PFSK-1 (cell line): ENCODE measurements at regions not wholly inside any gene's neighbourhood (a gene's known extent, or its start where the extent isn't known, plus 50 kb on each side); places are given as distances from the start of the nearest gene placed in this dataset.

ENCODE experiments used
- FOXP2 ChIP-seq: optimal IDR thresholded peaks from 2 replicates; pipeline ENCODE3; 2011; ENCODE audit warnings: borderline replicate concordance, control low read depth, inconsistent platforms; ENCODE audit not compliant: insufficient read depth; ENCODE audit errors: extremely low read length, extremely low read depth
- POLR2AphosphoS5 ChIP-seq: IDR thresholded peaks from 2 replicates; pipeline ENCODE4 v1.6.1; 2012; ENCODE audit warnings: low read depth, mild to moderate bottlenecking, control low read depth, low read length, moderate library complexity
- REST ChIP-seq, 2 experiments: IDR thresholded peaks; 2 replicates each; pipeline versions ENCODE4 v1.6.1 to v1.8.0; 2011 to 2012; ENCODE audit warnings: low read depth in 2 of 2, low read length in 2 of 2, control low read depth in 1 of 2, inconsistent platforms in 1 of 2, mild to moderate bottlenecking in 1 of 2, moderate library complexity in 1 of 2; ENCODE audit not compliant: insufficient read depth in 1 of 2
- SIN3A ChIP-seq: IDR thresholded peaks from 2 replicates; pipeline ENCODE4 v1.6.1; 2012; ENCODE audit warnings: mild to moderate bottlenecking, low read length, moderate library complexity, borderline replicate concordance; ENCODE audit not compliant: insufficient read depth
- TAF1 ChIP-seq: IDR thresholded peaks from 2 replicates; pipeline ENCODE4 v1.6.1; 2012; ENCODE audit warnings: low read length, control low read depth, borderline replicate concordance; ENCODE audit not compliant: insufficient read depth

GRCh38 chr7:48734695-48735406 is 189.5 kb upstream of the CDC14C start:
- TF ChIP-seq SIN3A = no peak
- TF ChIP-seq FOXP2 = no peak

GRCh38 chr7:48741545-48741944 is 182.8 kb upstream of the CDC14C start:
- TF ChIP-seq FOXP2 (no peak), TAF1 (no peak), POLR2AphosphoS5 (no peak), SIN3A (no peak), REST (IDR thresholded peaks at IDR 0.05; ENCODE audit: insufficient read depth in 1 of 2, low read depth in 2 of 2, low read length in 2 of 2) (no peak)

- no peak for TF ChIP-seq TAF1
- no peak for TF ChIP-seq POLR2AphosphoS5
- TF ChIP-seq REST (IDR thresholded peaks at IDR 0.05; ENCODE audit: insufficient read depth in 1 of 2, low read depth in 2 of 2, low read length in 2 of 2) = no peak
- no peak for TF ChIP-seq FOXP2
- TF ChIP-seq SIN3A = no peak
Observed at GRCh38 chr7:48742079-48742798, 182.1 kb upstream of the CDC14C start.

- TF ChIP-seq REST (IDR thresholded peaks at IDR 0.05; ENCODE audit: insufficient read depth in 1 of 2, low read depth in 2 of 2, low read length in 2 of 2) (no peak), FOXP2 (no peak), SIN3A (no peak), TAF1 (no peak), POLR2AphosphoS5 (no peak)
Observed at GRCh38 chr7:48748081-48748833, 176.1 kb upstream of the CDC14C start.

- TF ChIP-seq TAF1 = no peak
- TF ChIP-seq POLR2AphosphoS5 = no peak
- TF ChIP-seq REST (IDR thresholded peaks at IDR 0.05; ENCODE audit: insufficient read depth in 1 of 2, low read depth in 2 of 2, low read length in 2 of 2) = no peak
- no peak for TF ChIP-seq SIN3A
Observed at GRCh38 chr7:48755061-48755555, 169.2 kb upstream of the CDC14C start.
